Mammary epithelial cell (primary cell): ENCODE measurements at regions not wholly inside any gene's neighbourhood (a gene's known extent, or its start where the extent isn't known, plus 50 kb on each side); places are given as distances from the start of the nearest gene placed in this dataset.

Experiments used
- CTCF ChIP-seq, 2 donors: IDR thresholded peaks in 1 of 2; conservative IDR thresholded peaks in 1 of 2; 2 replicates each; pipeline ENCODE4 v1.5.1; 2011 to 2012; ENCODE audit warnings: inconsistent platforms in 2 of 2, low read length in 2 of 2, mild to moderate bottlenecking in 2 of 2, control low read depth in 1 of 2, low read depth in 1 of 2; ENCODE audit not compliant: insufficient read depth in 1 of 2; ENCODE audit errors: extremely low read depth in 1 of 2
- EZH2 ChIP-seq: IDR thresholded peaks from 2 replicates; pipeline ENCODE4 v1.6.1; 2012; ENCODE audit warnings: low read length, inconsistent platforms, borderline replicate concordance

GRCh38 chr7:116438267-116438666 is 61.3 kb upstream of the CAV2 start:
- no peak for TF ChIP-seq EZH2
- TF ChIP-seq CTCF (conservative IDR thresholded peaks at IDR 0.05 in 1 of 2, IDR thresholded peaks at IDR 0.05 in 1 of 2; ENCODE audit: extremely low read depth in 1 of 2, insufficient read depth in 1 of 2, low read depth in 1 of 2, low read length in 2 of 2), result no peak
